GM19467 (cell line): ENCODE measurements at regions not wholly inside any gene's neighbourhood (a gene's known extent, or its start where the extent isn't known, plus 50 kb on each side); places are given as distances from the start of the nearest gene placed in this dataset.

Experiments used
- ATAC-seq: cut with Tn5 transposase; IDR thresholded peaks from one replicate; pipeline ENCODE4 v1.9.1; 2021; ENCODE audit warnings: mild to moderate bottlenecking, moderate library complexity; ENCODE audit not compliant: unreplicated experiment

GRCh38 chr2:34371711-34372110, 772.6 kb upstream of the FAM98A start:
- ATAC-seq = no peak

- ATAC-seq = no peak
Measured at GRCh38 chr2:34368304-34368703, 769.2 kb upstream of the FAM98A start.

GRCh38 chr2:34365932-34366331, 766.8 kb upstream of the FAM98A start:
- ATAC-seq = no peak

GRCh38 chr2:34365512-34365911, 766.4 kb upstream of the FAM98A start:
- ATAC-seq = no peak

GRCh38 chr2:34353509-34354113, 754.5 kb upstream of the FAM98A start:
- no peak for ATAC-seq

GRCh38 chr2:34349527-34349926, 750.4 kb upstream of the FAM98A start:
- no peak for ATAC-seq

- ATAC-seq = no peak
Measured at GRCh38 chr2:34345030-34345429, 745.9 kb upstream of the FAM98A start.

- no peak for ATAC-seq
Measured at GRCh38 chr2:34340307-34340706, 741.2 kb upstream of the FAM98A start.

GRCh38 chr2:34337735-34338134, 738.6 kb upstream of the FAM98A start:
- no peak for ATAC-seq

- no peak for ATAC-seq
Measured at GRCh38 chr2:34332813-34333212, 733.7 kb upstream of the FAM98A start.

GRCh38 chr2:34320056-34320455, 721.0 kb upstream of the FAM98A start:
- ATAC-seq = no peak

- ATAC-seq = no peak
Measured at GRCh38 chr2:34317797-34318196, 718.7 kb upstream of the FAM98A start.

- ATAC-seq = no peak
Measured at GRCh38 chr2:34316788-34317187, 717.7 kb upstream of the FAM98A start.

- ATAC-seq = no peak
Measured at GRCh38 chr2:34311816-34312215, 712.7 kb upstream of the FAM98A start.

- ATAC-seq = no peak
Measured at GRCh38 chr2:34308140-34308539, 709.0 kb upstream of the FAM98A start.

- no peak for ATAC-seq
Measured at GRCh38 chr2:34307636-34308035, 708.5 kb upstream of the FAM98A start.

GRCh38 chr2:34306745-34307144, 707.6 kb upstream of the FAM98A start:
- no peak for ATAC-seq

GRCh38 chr2:34305587-34305986, 706.5 kb upstream of the FAM98A start:
- ATAC-seq = no peak

GRCh38 chr2:34294961-34295360, 695.9 kb upstream of the FAM98A start:
- no peak for ATAC-seq

- ATAC-seq = peak; percentile 90
Measured at GRCh38 chr2:34291076-34291475, 692.0 kb upstream of the FAM98A start.

GRCh38 chr2:34288016-34288415, 688.9 kb upstream of the FAM98A start:
- ATAC-seq = no peak

GRCh38 chr2:34280606-34281005, 681.5 kb upstream of the FAM98A start:
- no peak for ATAC-seq

GRCh38 chr2:34266908-34267697, 668.0 kb upstream of the FAM98A start:
- peak; percentile 82 for ATAC-seq
